ENCODE measurements at regions not wholly inside any gene's neighbourhood (a gene's known extent, or its start where the extent isn't known, plus 50 kb on each side); places are given as distances from the start of the nearest gene placed in this dataset.

DNA sequence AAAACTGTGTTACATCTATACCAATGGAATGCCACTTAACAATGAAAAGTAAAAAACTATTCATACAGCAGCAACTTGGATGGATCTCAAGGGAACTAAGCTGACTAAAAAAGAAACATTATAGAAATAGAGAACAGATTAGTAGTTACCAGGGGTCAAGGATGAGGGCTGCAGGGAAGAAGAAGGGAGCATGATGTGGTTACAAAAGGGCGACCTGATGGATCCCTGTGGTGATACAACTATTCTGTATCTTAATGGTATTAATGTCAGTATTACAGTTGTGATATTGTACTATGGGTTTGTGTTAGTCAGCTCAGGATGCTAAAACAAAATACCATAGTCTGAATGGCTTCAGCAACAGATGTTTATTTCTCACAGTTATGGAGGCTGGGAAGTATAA is 190.7 kb downstream of the ZNF674 start:
- H3K9me1 ChIP-seq (replicated peaks; ENCODE audit: control insufficient read depth, extremely low read depth, insufficient read depth, low read length), result no peaks in the 10 kb centered on the region
- dilution Hi-C loops (cut with MboI; ENCODE audit: extremely low pct_ligation_motif_present, low sequenced_read_pairs) (no loop called here), intact Hi-C loops (cut with micrococcal nuclease) (no loop called here)
- H3K9ac ChIP-seq (replicated peaks; ENCODE audit: extremely low read depth, insufficient read depth, low read length), result no peak overlapping the region
- BruUV-seq (replicated peaks), result no TSS peak
- no peaks in the 10 kb centered on the region for H3K27me3 ChIP-seq (ENCODE audit: control insufficient read depth in 2 of 2, insufficient read depth in 2 of 2, low read length in 2 of 2)
- H4K20me1 ChIP-seq (replicated peaks; ENCODE audit: control insufficient read depth, extremely low read depth, insufficient read depth, low read length), result no peaks in the 10 kb centered on the region
- TF ChIP-seq FOS (IDR thresholded peaks at IDR 0.05; ENCODE audit: borderline replicate concordance, insufficient read depth, low read length) (no peak), EZH2 (IDR thresholded peaks at IDR 0.05; ENCODE audit: borderline replicate concordance, low read depth, low read length, severe bottlenecking) (no peak), POLR2AphosphoS5 (IDR thresholded peaks at IDR 0.05; ENCODE audit: insufficient read depth, low read depth, low read length) (no peak), MYC (IDR thresholded peaks at IDR 0.05; ENCODE audit: low read depth, low read length) (no peak), POLR2A (IDR thresholded peaks at IDR 0.05; ENCODE audit: low read depth, low read length) (no peak), JUN (IDR thresholded peaks at IDR 0.05; ENCODE audit: borderline replicate concordance, insufficient read depth, insufficient read length, low read depth) (no peak), GATA2 (IDR thresholded peaks at IDR 0.05; ENCODE audit: insufficient read depth, insufficient read length, low read depth, low read length) (no peak)
- TF ChIP-seq, protein P1, sequence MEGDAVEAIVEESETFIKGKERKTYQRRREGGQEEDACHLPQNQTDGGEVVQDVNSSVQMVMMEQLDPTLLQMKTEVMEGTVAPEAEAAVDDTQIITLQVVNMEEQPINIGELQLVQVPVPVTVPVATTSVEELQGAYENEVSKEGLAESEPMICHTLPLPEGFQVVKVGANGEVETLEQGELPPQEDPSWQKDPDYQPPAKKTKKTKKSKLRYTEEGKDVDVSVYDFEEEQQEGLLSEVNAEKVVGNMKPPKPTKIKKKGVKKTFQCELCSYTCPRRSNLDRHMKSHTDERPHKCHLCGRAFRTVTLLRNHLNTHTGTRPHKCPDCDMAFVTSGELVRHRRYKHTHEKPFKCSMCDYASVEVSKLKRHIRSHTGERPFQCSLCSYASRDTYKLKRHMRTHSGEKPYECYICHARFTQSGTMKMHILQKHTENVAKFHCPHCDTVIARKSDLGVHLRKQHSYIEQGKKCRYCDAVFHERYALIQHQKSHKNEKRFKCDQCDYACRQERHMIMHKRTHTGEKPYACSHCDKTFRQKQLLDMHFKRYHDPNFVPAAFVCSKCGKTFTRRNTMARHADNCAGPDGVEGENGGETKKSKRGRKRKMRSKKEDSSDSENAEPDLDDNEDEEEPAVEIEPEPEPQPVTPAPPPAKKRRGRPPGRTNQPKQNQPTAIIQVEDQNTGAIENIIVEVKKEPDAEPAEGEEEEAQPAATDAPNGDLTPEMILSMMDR (IDR thresholded peaks at IDR 0.05; ENCODE audit: extremely low read depth in 1 of 2, insufficient read depth in 1 of 2, low read depth in 1 of 2, low read length in 2 of 2), result no peak
- TF ChIP-seq, protein P2, sequence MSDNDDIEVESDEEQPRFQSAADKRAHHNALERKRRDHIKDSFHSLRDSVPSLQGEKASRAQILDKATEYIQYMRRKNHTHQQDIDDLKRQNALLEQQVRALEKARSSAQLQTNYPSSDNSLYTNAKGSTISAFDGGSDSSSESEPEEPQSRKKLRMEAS (IDR thresholded peaks at IDR 0.05; ENCODE audit: insufficient read depth, insufficient read length), result no peak
- no peaks in the 10 kb centered on the region for H3K36me3 ChIP-seq (ENCODE audit: control insufficient read depth in 2 of 2, extremely low read depth in 1 of 2, insufficient read depth in 2 of 2, low read length in 2 of 2)
- H3K4me3 ChIP-seq (replicated peaks in 1 of 3; ENCODE audit: insufficient read depth in 1 of 3, low read depth in 1 of 3, low read length in 3 of 3), result no peak overlapping the region
- POLR2A ChIA-PET, result no interaction called here
- H3K27ac ChIP-seq (ENCODE audit: insufficient read depth, low read depth, low read length), result no peak overlapping the region
- H3K4me1 ChIP-seq (ENCODE audit: control insufficient read depth, extremely low read depth, insufficient read depth, low read length), result no peaks in the 10 kb centered on the region
- no peaks in the 10 kb centered on the region for H3K79me2 ChIP-seq (ENCODE audit: control insufficient read depth, insufficient read depth, low read length)
- H3K4me2 ChIP-seq (ENCODE audit: insufficient read depth, low read length), result no peak overlapping the region
- FAIRE-seq (no peak), DNase-seq (ENCODE audit: low read depth, low spot score) (no peak)
- CTCF ChIA-PET, result no interaction called here
- H3K9me3 ChIP-seq (replicated peaks; ENCODE audit: control insufficient read depth, insufficient read depth, low read length), result no peaks in the 10 kb centered on the region
- no peak overlapping the region for H2AFZ ChIP-seq (ENCODE audit: low read depth, low read length)
